ENCODE measurements at regions not wholly inside any gene's neighbourhood (a gene's known extent, or its start where the extent isn't known, plus 50 kb on each side); places are given as distances from the start of the nearest gene placed in this dataset.

DNA sequence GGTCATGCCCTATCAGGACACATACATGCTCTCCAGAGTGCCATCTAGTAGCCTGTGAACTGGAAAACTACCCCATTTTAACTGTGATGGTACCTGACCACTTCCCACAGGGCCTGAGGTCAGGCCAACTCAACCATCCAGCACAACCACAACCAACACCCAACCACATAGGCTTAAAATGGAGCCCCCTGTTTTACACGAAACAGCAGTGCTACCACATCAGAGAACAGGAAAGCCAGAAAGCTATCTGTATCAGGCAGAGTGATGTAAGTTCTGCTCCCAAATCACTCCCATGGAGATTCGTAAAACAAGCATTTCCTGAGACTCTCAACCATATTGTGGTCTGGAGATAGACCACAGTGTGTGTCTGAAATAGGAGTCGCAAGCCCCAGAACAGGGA lies 1017.3 kb upstream of the EPHA6 start:
- TF ChIP-seq CTCF (IDR thresholded peaks at IDR 0.05; ENCODE audit: control extremely low read depth in 1 of 3, insufficient read depth in 1 of 3, low read depth in 1 of 3, low read length in 3 of 3) = no peak
- no peak for TF ChIP-seq SP1 (IDR thresholded peaks at IDR 0.05; ENCODE audit: low read depth, low read length)
- TF ChIP-seq RAD21 (IDR thresholded peaks at IDR 0.05 in 1 of 2, conservative IDR thresholded peaks at IDR 0.05 in 1 of 2; ENCODE audit: low read depth in 2 of 2, low read length in 2 of 2) = no peak
- no peak for TF ChIP-seq TAF1 (IDR thresholded peaks at IDR 0.05; ENCODE audit: low read depth, low read length)
- no peak for TF ChIP-seq YY1 (IDR thresholded peaks at IDR 0.05; ENCODE audit: low read depth, low read length)
- no peak for TF ChIP-seq POLR2A (IDR thresholded peaks at IDR 0.05; ENCODE audit: control extremely low read depth in 1 of 2, low read depth in 2 of 2, low read length in 2 of 2)
- TF ChIP-seq EZH2 (IDR thresholded peaks at IDR 0.05; ENCODE audit: low read depth, low read length, severe bottlenecking) = no peak
- no peak for TF ChIP-seq SP2 (IDR thresholded peaks at IDR 0.05; ENCODE audit: low read length)
- TF ChIP-seq NANOG (IDR thresholded peaks at IDR 0.05; ENCODE audit: insufficient read depth, low read depth, low read length, poor library complexity, severe bottlenecking) = no peak
- TF ChIP-seq ZNF274 (IDR thresholded peaks at IDR 0.05; ENCODE audit: borderline replicate concordance, extremely low read depth, low read length) = no peak
- TF ChIP-seq HDAC2 (IDR thresholded peaks at IDR 0.05; ENCODE audit: borderline replicate concordance in 1 of 2, low read depth in 2 of 2, low read length in 2 of 2) = no peak

Measured in H1 (cell line).